Mesendoderm (in vitro differentiated cells): ENCODE measurements at regions not wholly inside any gene's neighbourhood (a gene's known extent, or its start where the extent isn't known, plus 50 kb on each side); places are given as distances from the start of the nearest gene placed in this dataset.

Source experiments
- DNase-seq: peaks from one replicate; pipeline ENCODE4 v3.0.0; 2013
- H2AK5ac ChIP-seq: 2 replicates; pipeline ENCODE4 v1.6.1; 2013; ENCODE audit warnings: low read length, inconsistent platforms
- H2BK120ac ChIP-seq: 2 replicates; pipeline ENCODE4 v1.6.1; 2013; ENCODE audit warnings: low read depth, mild to moderate bottlenecking, low read length, moderate library complexity, mixed read lengths
- H2BK15ac ChIP-seq: replicated peaks from 2 replicates; pipeline ENCODE4 v1.6.1; 2013; ENCODE audit warnings: low read depth, mild to moderate bottlenecking, moderate library complexity
- H2BK5ac ChIP-seq: 2 replicates; pipeline ENCODE4 v1.6.1; 2013; ENCODE audit warnings: low read length, inconsistent platforms
- H3K18ac ChIP-seq: 2 replicates; pipeline ENCODE4 v1.6.1; 2013; ENCODE audit warnings: mild to moderate bottlenecking, low read length, mixed read lengths
- H3K23ac ChIP-seq: one replicate; pipeline ENCODE4 v1.6.1; 2013; ENCODE audit warnings: low read length
- H3K27ac ChIP-seq: 2 replicates; pipeline ENCODE4 v1.5.1; 2013; ENCODE audit warnings: low read depth, mild to moderate bottlenecking, inconsistent platforms, low read length, moderate library complexity
- H3K27me3 ChIP-seq: 2 replicates; pipeline ENCODE4 v1.6.1; 2013; ENCODE audit warnings: low read length, control low read depth, mild to moderate bottlenecking, inconsistent platforms; ENCODE audit not compliant: insufficient read depth, poor library complexity
- H3K36me3 ChIP-seq: 2 replicates; pipeline ENCODE4 v1.6.1; 2013; ENCODE audit warnings: low read length, inconsistent platforms; ENCODE audit not compliant: control insufficient read depth, insufficient read depth
- H3K4ac ChIP-seq: one replicate; pipeline ENCODE4 v1.6.1; 2013; ENCODE audit warnings: low read depth, mild to moderate bottlenecking, low read length, moderate library complexity
- H3K4me1 ChIP-seq: 2 replicates; pipeline ENCODE4 v1.6.1; 2013; ENCODE audit warnings: low read depth, low read length, inconsistent platforms; ENCODE audit not compliant: control insufficient read depth
- H3K4me2 ChIP-seq: 2 replicates; pipeline ENCODE4 v1.6.1; 2013; ENCODE audit warnings: low read length
- H3K4me3 ChIP-seq: 2 replicates; pipeline ENCODE4 v1.5.1; 2013; ENCODE audit warnings: mild to moderate bottlenecking, low read length
- H3K56ac ChIP-seq: one replicate; pipeline ENCODE4 v1.6.1; 2013; ENCODE audit warnings: low read length
- H3K79me1 ChIP-seq: 2 replicates; pipeline ENCODE4 v1.6.1; 2013; ENCODE audit warnings: low read length, inconsistent platforms
- H3K79me2 ChIP-seq: 2 replicates; pipeline ENCODE4 v1.6.1; 2013; ENCODE audit warnings: mild to moderate bottlenecking, low read length; ENCODE audit not compliant: control insufficient read depth, insufficient read depth
- H3K9ac ChIP-seq: 2 replicates; pipeline ENCODE4 v1.6.1; 2013; ENCODE audit warnings: low read length, inconsistent platforms
- H4K5ac ChIP-seq: one replicate; pipeline ENCODE4 v1.6.1; 2013; ENCODE audit warnings: low read length
- H4K8ac ChIP-seq: one replicate; pipeline ENCODE4 v1.6.1; 2013; ENCODE audit warnings: low read depth, mild to moderate bottlenecking, control low read depth, low read length, moderate library complexity
- WGBS: extraction: QIAGEN DNeasy Blood & Tissue Kit; methylation state at CpG from one replicate; pipeline ENCODE4 v1.1.7; 2013; ENCODE audit warnings: low lambda C conversion rate, missing lambda C conversion rate; ENCODE audit not compliant: insufficient coverage; ENCODE audit errors: extremely low coverage; 5-methylcytosine and 5-hydroxymethylcytosine counted together

GRCh38 chr3:139289860-139290524 lies 53.8 kb upstream of the MRPS22 start:
- no peak overlapping the region for H3K9ac ChIP-seq
- no peak overlapping the region for H3K4me2 ChIP-seq
- no peaks in the 10 kb centered on the region for H3K36me3 ChIP-seq
- no peaks in the 10 kb centered on the region for H3K4me1 ChIP-seq
- no peak overlapping the region for H3K18ac ChIP-seq
- WGBS, result no CpG with 5 or more reads among the region's 6 CpGs
- H3K4me3 ChIP-seq, result no peak overlapping the region
- H2BK15ac ChIP-seq, result no peak overlapping the region
- no peak overlapping the region for H4K5ac ChIP-seq
- no peak overlapping the region for H2AK5ac ChIP-seq
- H3K4ac ChIP-seq, result no peak overlapping the region
- H3K56ac ChIP-seq, result no peak overlapping the region
- no peak overlapping the region for H4K8ac ChIP-seq
- no peak overlapping the region for H3K23ac ChIP-seq
- H3K79me2 ChIP-seq, result no peaks in the 10 kb centered on the region
- H3K79me1 ChIP-seq, result no peaks in the 10 kb centered on the region
- no peak overlapping the region for H3K27ac ChIP-seq
- H2BK5ac ChIP-seq, result no peak overlapping the region
- no peak for DNase-seq
- no peak overlapping the region for H2BK120ac ChIP-seq
- H3K27me3 ChIP-seq, result no peaks in the 10 kb centered on the region

DNA sequence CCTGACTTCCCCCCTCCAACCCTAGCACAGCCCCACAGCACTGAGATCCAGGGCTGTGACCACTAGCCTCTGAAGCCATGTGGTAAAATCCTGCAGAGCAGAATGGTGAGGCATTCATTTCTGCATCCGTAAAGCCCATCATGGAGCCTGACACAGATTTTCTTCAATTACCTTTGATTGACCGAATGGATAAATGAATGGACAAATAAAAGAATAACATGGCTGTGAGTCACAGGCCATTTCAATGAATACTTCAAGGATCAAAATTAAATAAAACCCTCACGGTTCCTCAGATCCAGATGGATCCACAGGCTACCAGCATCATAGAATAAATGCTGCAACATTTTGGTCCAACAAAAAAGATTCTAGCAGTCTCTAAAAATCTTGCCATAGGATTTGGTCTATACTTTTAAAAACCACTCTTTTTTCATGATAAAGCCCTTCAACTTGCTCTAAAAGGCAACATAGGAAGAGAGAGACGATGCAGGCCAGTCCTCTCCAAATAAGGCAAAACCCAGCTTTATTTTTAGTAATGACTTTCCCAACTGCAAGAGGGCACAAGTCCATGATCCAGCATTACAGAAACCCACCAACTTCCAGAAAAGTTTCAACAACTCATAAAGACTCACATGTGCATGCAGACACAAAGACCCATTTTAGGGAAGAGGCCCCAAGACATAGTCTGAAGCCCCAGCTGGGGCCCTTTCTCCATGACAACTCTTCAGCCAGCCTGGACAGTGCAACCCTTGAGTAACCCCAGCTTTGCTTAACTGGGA lies 52.4 kb upstream of the MRPS22 start:
- no CpG with 5 or more reads among the region's 4 CpGs for WGBS
- Histone ChIP-seq H3K9ac (no peak overlapping the region), H3K4ac (no peak overlapping the region), H3K4me1 (no peaks in the 10 kb centered on the region), H3K27me3 (no peaks in the 10 kb centered on the region), H3K79me1 (no peaks in the 10 kb centered on the region), H2BK5ac (no peak overlapping the region), H4K8ac (no peak overlapping the region), H3K79me2 (no peaks in the 10 kb centered on the region), H3K56ac (no peak overlapping the region), H3K36me3 (no peaks in the 10 kb centered on the region), H3K4me3 (no peak overlapping the region), H2BK15ac (no peak overlapping the region), H2BK120ac (no peak overlapping the region), H4K5ac (no peak overlapping the region), H3K27ac (no peak overlapping the region), H3K4me2 (no peak overlapping the region), H3K23ac (no peak overlapping the region), H3K18ac (no peak overlapping the region), H2AK5ac (no peak overlapping the region)
- no peak for DNase-seq

- H3K27me3 ChIP-seq, result no peaks in the 10 kb centered on the region
- H3K4me2 ChIP-seq, result no peak overlapping the region
- WGBS, result no CpG with 5 or more reads among the region's 7 CpGs
- no peak overlapping the region for H2AK5ac ChIP-seq
- H4K5ac ChIP-seq, result no peak overlapping the region
- no peaks in the 10 kb centered on the region for H3K4me1 ChIP-seq
- no peaks in the 10 kb centered on the region for H3K79me1 ChIP-seq
- no peak for DNase-seq
- no peaks in the 10 kb centered on the region for H3K36me3 ChIP-seq
- no peak overlapping the region for H3K18ac ChIP-seq
- no peak overlapping the region for H2BK120ac ChIP-seq
- H3K4ac ChIP-seq, result no peak overlapping the region
- no peak overlapping the region for H3K56ac ChIP-seq
- H3K9ac ChIP-seq, result no peak overlapping the region
- no peak overlapping the region for H3K27ac ChIP-seq
- H3K4me3 ChIP-seq, result no peak overlapping the region
- H4K8ac ChIP-seq, result no peak overlapping the region
- H2BK15ac ChIP-seq, result no peak overlapping the region
- no peaks in the 10 kb centered on the region for H3K79me2 ChIP-seq
- no peak overlapping the region for H3K23ac ChIP-seq
- no peak overlapping the region for H2BK5ac ChIP-seq
Observed at GRCh38 chr3:139292192-139292591, 51.6 kb upstream of the MRPS22 start.

- Histone ChIP-seq H3K4me2 (no peak overlapping the region), H2BK120ac (no peak overlapping the region), H3K79me2 (no peaks in the 10 kb centered on the region), H2AK5ac (no peak overlapping the region), H4K8ac (no peak overlapping the region), H3K9ac (no peak overlapping the region), H3K23ac (no peak overlapping the region), H3K27ac (no peak overlapping the region), H3K27me3 (no peaks in the 10 kb centered on the region), H4K5ac (no peak overlapping the region), H2BK15ac (no peak overlapping the region), H3K56ac (no peak overlapping the region), H3K36me3 (no peaks in the 10 kb centered on the region), H3K18ac (no peak overlapping the region), H3K4me3 (no peak overlapping the region), H2BK5ac (no peak overlapping the region), H3K79me1 (no peaks in the 10 kb centered on the region), H3K4me1 (no peaks in the 10 kb centered on the region), H3K4ac (no peak overlapping the region)
- WGBS, result no CpG with 5 or more reads among the region's 15 CpGs
- no peak for DNase-seq
Observed at GRCh38 chr3:139292711-139293664, 50.8 kb upstream of the MRPS22 start.

DNA sequence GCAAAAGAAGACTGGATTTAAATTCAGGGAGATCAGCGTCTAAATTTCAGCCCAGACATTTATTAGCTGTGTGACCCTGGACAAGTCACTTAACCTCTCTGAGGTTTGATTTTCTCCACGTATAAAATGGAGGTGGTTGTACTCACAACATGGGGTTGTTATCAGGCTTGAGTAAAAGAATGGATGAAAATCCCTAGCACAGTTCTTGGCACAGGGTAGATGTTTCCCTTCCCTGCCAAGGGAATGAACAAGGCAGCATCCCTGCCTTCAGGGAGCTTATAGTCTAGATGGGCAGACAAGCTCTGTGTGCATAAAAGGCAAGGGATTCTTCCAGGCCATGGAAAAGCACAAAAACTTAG lies 50.2 kb upstream of the MRPS22 start:
- no peaks in the 10 kb centered on the region for H3K36me3 ChIP-seq
- no peak overlapping the region for H3K18ac ChIP-seq
- H3K4ac ChIP-seq, result no peak overlapping the region
- no peak overlapping the region for H2BK5ac ChIP-seq
- H3K9ac ChIP-seq, result no peak overlapping the region
- no peak overlapping the region for H2BK120ac ChIP-seq
- no peak overlapping the region for H3K23ac ChIP-seq
- no peak overlapping the region for H3K4me3 ChIP-seq
- DNase-seq, result no peak
- no peak overlapping the region for H4K5ac ChIP-seq
- H3K27ac ChIP-seq, result no peak overlapping the region
- no CpG with 5 or more reads among the region's 2 CpGs for WGBS
- H3K79me2 ChIP-seq, result no peaks in the 10 kb centered on the region
- no peak overlapping the region for H2AK5ac ChIP-seq
- no peaks in the 10 kb centered on the region for H3K79me1 ChIP-seq
- no peak overlapping the region for H4K8ac ChIP-seq
- H3K4me2 ChIP-seq, result no peak overlapping the region
- H3K27me3 ChIP-seq, result no peaks in the 10 kb centered on the region
- H3K56ac ChIP-seq, result no peak overlapping the region
- no peak overlapping the region for H2BK15ac ChIP-seq
- no peaks in the 10 kb centered on the region for H3K4me1 ChIP-seq
